Left lung (tissue), 4 donors: ENCODE measurements at regions not wholly inside any gene's neighbourhood (a gene's known extent, or its start where the extent isn't known, plus 50 kb on each side); places are given as distances from the start of the nearest gene placed in this dataset.

Experiments used
- ATAC-seq: fragments of 200-7000 bp; cut with Tn5 transposase; one replicate; pipeline ENCODE4 v1.9.1; 2020; ENCODE audit warnings: moderate library complexity
- DNase-seq, 4 donors: peaks; one replicate each; pipeline ENCODE4 v3.0.0-alpha.2; 2013 to 2020
- H3K27ac ChIP-seq, 2 donors: fragments of 200-600 bp; sonication (generic) in 1 of 2; one replicate each; pipeline versions ENCODE4 v1.5.0 to v1.8.0; 2020 to 2021
- H3K27me3 ChIP-seq, 2 donors: fragments of 200-600 bp; sonication (generic) in 1 of 2; one replicate each; pipeline versions ENCODE4 v1.5.0 to v1.8.0; 2020 to 2021
- H3K36me3 ChIP-seq, 2 donors: fragments of 200-600 bp; sonication (generic) in 1 of 2; one replicate each; pipeline versions ENCODE4 v1.5.0 to v1.8.0; 2020 to 2021
- H3K4me1 ChIP-seq, 2 donors: fragments of 200-600 bp; one replicate each; pipeline ENCODE4 v1.8.0; 2021
- H3K4me3 ChIP-seq, 2 donors: fragments of 200-600 bp; sonication (generic) in 1 of 2; one replicate each; pipeline versions ENCODE4 v1.5.0 to v1.8.0; 2020 to 2021; ENCODE audit warnings: mild to moderate bottlenecking in 1 of 2
- H3K9me3 ChIP-seq, 2 donors: fragments of 200-600 bp; sonication (generic) in 1 of 2; one replicate each; pipeline versions ENCODE4 v1.5.0 to v1.8.0; 2020 to 2021
- intact Hi-C, 2 donors: fragments of 100-400 bp; cut with DNase I; formaldehyde crosslinking; loops; one replicate each; pipeline versions ENCODE4 v1.11.2 to v1.14.2; 2022
- TF ChIP-seq, protein P1 (sequence below), 2 donors: fragments of 200-600 bp; sonication (generic) in 1 of 2; IDR thresholded peaks; one replicate each; pipeline versions ENCODE4 v1.5.0 to v1.8.0; 2021; ENCODE audit warnings: antibody characterized with exemption in 2 of 2
- donor health status: DM: no; HTN: yes; CAD: no.
- donor health status: DM: no; HTN: no; CAD: no.

DNA sequence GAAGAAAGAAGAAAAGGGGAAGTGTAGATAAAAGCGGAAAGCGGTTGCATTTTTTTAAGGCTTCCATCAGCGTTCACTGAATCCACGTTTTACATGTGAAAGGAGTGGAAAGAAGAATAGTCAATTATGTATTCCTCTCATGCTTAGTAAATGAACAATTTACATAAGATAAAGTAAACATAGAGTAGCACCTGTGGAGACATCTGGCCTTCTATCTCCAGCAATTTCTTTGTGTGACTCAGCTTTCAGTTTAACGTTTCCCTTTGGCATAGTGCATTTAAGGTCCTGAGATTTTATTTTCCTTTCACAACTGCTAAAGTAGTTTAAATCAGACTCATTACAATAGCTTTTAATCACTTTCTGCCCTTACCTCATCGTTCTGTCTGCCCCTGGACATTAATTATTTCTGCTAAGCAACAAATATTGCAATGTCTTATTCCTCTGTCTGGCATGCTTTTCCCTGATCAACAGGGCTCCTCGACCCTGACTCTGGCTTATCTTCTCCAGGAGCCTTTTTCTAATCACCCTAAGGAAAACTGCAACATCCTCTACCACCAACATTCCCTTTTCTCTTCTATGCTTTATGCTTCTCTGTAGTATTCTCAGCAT, 383.5 kb upstream of the VWC2 start:
- no peaks in the 10 kb centered on the region for H3K27me3 ChIP-seq
- no peaks in the 10 kb centered on the region for H3K4me1 ChIP-seq
- ATAC-seq (no peak), DNase-seq (no peak)
- TF ChIP-seq, protein P1, sequence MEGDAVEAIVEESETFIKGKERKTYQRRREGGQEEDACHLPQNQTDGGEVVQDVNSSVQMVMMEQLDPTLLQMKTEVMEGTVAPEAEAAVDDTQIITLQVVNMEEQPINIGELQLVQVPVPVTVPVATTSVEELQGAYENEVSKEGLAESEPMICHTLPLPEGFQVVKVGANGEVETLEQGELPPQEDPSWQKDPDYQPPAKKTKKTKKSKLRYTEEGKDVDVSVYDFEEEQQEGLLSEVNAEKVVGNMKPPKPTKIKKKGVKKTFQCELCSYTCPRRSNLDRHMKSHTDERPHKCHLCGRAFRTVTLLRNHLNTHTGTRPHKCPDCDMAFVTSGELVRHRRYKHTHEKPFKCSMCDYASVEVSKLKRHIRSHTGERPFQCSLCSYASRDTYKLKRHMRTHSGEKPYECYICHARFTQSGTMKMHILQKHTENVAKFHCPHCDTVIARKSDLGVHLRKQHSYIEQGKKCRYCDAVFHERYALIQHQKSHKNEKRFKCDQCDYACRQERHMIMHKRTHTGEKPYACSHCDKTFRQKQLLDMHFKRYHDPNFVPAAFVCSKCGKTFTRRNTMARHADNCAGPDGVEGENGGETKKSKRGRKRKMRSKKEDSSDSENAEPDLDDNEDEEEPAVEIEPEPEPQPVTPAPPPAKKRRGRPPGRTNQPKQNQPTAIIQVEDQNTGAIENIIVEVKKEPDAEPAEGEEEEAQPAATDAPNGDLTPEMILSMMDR (IDR thresholded peaks at IDR 0.05) = no peak
- peaks cover 0 to 5% of the 10 kb centered on the region in 2 donors for H3K9me3 ChIP-seq
- H3K36me3 ChIP-seq = no peaks in the 10 kb centered on the region
- no peak overlapping the region for H3K4me3 ChIP-seq
- intact Hi-C loops = no loop called here
- H3K27ac ChIP-seq = no peak overlapping the region

DNA sequence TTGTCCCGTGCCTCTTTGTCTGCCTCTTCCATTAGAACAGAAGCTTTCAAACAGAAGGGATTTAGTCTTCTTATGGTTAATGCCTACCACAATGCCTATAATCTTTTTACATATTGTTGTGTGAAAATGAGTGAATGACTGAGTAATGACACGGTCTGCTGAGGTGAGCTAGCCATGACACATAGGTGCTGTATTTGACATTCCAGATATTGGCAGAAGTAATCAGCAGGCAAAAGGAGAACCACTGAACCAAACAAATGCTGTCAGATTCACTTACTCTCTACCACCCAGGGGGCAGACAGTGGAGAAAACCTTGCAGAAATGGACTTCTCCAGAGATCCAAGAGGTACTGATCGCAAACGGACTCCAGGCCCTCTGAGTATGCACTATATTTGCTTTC, 377.2 kb upstream of the VWC2 start:
- ATAC-seq = no peak
- H3K4me1 ChIP-seq = no peaks in the 10 kb centered on the region
- intact Hi-C loops = no loop called here
- no peaks in the 10 kb centered on the region for H3K9me3 ChIP-seq
- no peak overlapping the region for H3K4me3 ChIP-seq
- TF ChIP-seq, protein P1 (IDR thresholded peaks at IDR 0.05) = no peak
- H3K36me3 ChIP-seq = no peaks in the 10 kb centered on the region
- no peaks in the 10 kb centered on the region for H3K27me3 ChIP-seq
- H3K27ac ChIP-seq = no peak overlapping the region
- DNase-seq = no peak

DNA sequence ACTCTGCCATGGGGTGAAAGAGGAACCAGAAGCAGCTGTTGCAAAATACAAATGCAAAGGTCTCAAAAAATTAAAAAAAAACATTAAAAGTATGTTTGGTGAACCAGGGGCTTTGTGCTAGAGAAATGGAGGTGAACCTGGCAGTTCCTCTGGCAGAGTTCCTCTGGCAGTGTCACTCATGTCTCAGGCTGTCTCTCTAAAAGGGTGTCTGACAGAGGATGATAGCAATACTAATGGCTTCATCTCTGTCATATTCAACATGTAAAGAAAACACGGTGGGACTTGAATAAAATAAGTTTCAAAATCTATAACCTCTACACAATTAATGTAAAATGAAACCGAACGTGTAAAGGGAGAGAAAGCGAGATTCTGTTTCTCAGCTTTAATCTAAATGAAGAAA, 375.7 kb upstream of the VWC2 start:
- DNase-seq = no peak
- H3K36me3 ChIP-seq = no peaks in the 10 kb centered on the region
- H3K4me1 ChIP-seq = no peaks in the 10 kb centered on the region
- no peak overlapping the region for H3K4me3 ChIP-seq
- no peak overlapping the region for H3K27ac ChIP-seq
- H3K27me3 ChIP-seq = no peaks in the 10 kb centered on the region
- intact Hi-C loops = no loop called here
- no peak for ATAC-seq
- TF ChIP-seq, protein P1 (IDR thresholded peaks at IDR 0.05) = no peak
- H3K9me3 ChIP-seq = no peaks in the 10 kb centered on the region

DNA sequence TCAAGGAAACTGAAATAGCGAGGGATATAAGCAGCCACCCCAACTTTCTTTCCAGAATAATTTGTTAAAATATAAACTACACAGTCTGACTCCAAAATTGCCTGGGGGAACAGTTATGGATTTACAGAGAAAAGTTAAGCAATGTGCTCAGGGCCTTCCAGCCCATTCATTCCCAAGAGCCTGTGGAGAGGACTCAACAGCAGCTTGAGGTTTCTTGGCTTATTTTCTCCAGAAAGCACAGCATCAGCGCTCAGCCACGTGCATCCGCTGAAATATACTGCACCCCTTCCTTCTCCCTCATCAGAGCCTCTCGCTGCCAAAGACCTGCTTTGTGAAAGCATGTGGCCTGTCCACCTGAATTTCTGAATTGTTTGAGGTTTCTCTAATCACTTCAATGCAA, 375.2 kb upstream of the VWC2 start:
- H3K36me3 ChIP-seq = no peaks in the 10 kb centered on the region
- H3K4me1 ChIP-seq = no peaks in the 10 kb centered on the region
- no peaks in the 10 kb centered on the region for H3K9me3 ChIP-seq
- DNase-seq (no peak), ATAC-seq (no peak)
- no peak overlapping the region for H3K27ac ChIP-seq
- TF ChIP-seq, protein P1 (IDR thresholded peaks at IDR 0.05) = no peak
- intact Hi-C loops = no loop called here
- H3K27me3 ChIP-seq = no peaks in the 10 kb centered on the region
- H3K4me3 ChIP-seq = no peak overlapping the region

DNA sequence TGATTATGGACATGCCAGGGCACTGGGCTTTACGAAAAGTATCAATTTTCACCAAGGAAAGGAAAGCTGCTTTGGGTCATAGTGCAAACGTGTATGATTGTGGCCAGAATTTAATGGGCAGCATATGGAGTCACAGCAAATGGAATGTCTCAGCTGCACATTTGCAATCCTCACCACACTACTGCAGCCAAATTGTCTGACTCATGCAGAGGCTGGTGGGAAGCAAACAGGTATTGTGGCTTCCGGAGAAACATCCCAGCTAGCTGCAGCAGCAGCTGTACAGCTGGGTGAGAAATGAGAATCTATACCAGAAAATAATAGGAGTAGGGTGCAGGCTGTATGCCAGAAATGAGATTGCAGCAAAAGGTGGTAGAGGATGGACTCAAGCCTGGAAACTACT, 374.7 kb upstream of the VWC2 start:
- Histone ChIP-seq H3K27me3 (no peaks in the 10 kb centered on the region), H3K4me3 (no peak overlapping the region), H3K4me1 (no peaks in the 10 kb centered on the region), H3K36me3 (no peaks in the 10 kb centered on the region), H3K27ac (no peak overlapping the region), H3K9me3 (no peaks in the 10 kb centered on the region)
- no peak for DNase-seq
- TF ChIP-seq, protein P1 (IDR thresholded peaks at IDR 0.05) = no peak
- no peak for ATAC-seq
- intact Hi-C loops = no loop called here
